ENCODE measurements at regions not wholly inside any gene's neighbourhood (a gene's known extent, or its start where the extent isn't known, plus 50 kb on each side); places are given as distances from the start of the nearest gene placed in this dataset.

DNA sequence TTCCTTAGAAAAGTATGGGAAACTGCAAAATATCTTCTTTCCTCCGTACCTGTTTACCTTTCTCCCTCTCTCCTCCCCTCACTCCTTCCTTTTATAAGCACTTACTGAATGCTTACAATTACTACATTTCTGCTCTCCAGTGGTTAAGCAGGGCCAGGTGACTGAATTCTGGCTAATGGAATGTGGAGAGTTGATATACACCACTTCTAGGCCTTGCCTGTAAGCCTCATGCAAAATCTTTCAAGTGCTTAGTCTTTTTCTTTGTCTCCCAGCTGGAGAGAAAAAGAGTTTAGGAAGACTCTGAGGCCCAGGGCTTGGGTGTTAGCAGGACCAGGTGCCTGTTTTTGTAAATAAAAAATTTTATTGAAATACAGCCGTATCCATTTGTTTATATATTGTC is 77.7 kb upstream of the CACNA1E start:
- Histone ChIP-seq H3K4me2 (ENCODE audit: low read depth, low read length, poor library complexity, severe bottlenecking) (no peak overlapping the region), H3K9me2 (replicated peaks; ENCODE audit: insufficient read depth, low read length) (no peaks in the 10 kb centered on the region), H3K27me3 (ENCODE audit: low read length) (no peaks in the 10 kb centered on the region), H3K4me1 (ENCODE audit: low read length) (no peaks in the 10 kb centered on the region), H2AFZ (ENCODE audit: low read length) (no peak overlapping the region), H3K9ac (ENCODE audit: low read length) (no peak overlapping the region), H3K36me3 (ENCODE audit: insufficient read depth, low read length) (no peaks in the 10 kb centered on the region), H3K9me3 (ENCODE audit: low read length) (no peaks in the 10 kb centered on the region), H3K27ac (ENCODE audit: low read length) (no peak overlapping the region), H3K4me3 (ENCODE audit: low read length) (no peak overlapping the region), H4K20me1 (ENCODE audit: insufficient read depth, low read depth, low read length) (no peaks in the 10 kb centered on the region), H3K79me2 (ENCODE audit: low read length) (no peaks in the 10 kb centered on the region)
- no peak for DNase-seq

DNA sequence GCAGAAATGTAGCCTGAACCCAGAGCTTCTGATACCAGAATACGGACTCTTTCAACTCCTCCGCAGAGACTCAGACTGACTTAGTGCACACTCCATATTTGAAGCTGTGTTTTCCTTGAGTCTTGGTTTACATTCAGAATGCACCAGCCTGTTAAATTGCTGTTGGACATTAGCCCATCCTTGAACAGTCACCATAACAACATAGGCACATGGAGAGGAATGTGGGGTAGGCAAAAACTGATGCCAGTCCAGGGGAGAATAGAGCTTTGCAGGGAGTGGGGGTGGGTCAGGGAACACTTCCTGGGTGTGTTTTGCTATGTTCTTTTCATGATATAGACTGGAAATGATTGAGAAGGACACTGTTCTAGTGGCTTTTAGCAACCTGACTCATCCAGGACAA is 76.3 kb upstream of the CACNA1E start:
- no peaks in the 10 kb centered on the region for H3K79me2 ChIP-seq (ENCODE audit: low read length)
- H3K36me3 ChIP-seq (ENCODE audit: insufficient read depth, low read length), result no peaks in the 10 kb centered on the region
- no peaks in the 10 kb centered on the region for H3K27me3 ChIP-seq (ENCODE audit: low read length)
- H3K9me2 ChIP-seq (replicated peaks; ENCODE audit: insufficient read depth, low read length), result no peaks in the 10 kb centered on the region
- no peak overlapping the region for H2AFZ ChIP-seq (ENCODE audit: low read length)
- H3K4me2 ChIP-seq (ENCODE audit: low read depth, low read length, poor library complexity, severe bottlenecking), result no peak overlapping the region
- no peaks in the 10 kb centered on the region for H3K4me1 ChIP-seq (ENCODE audit: low read length)
- no peaks in the 10 kb centered on the region for H4K20me1 ChIP-seq (ENCODE audit: insufficient read depth, low read depth, low read length)
- no peak overlapping the region for H3K27ac ChIP-seq (ENCODE audit: low read length)
- H3K4me3 ChIP-seq (ENCODE audit: low read length), result no peak overlapping the region
- DNase-seq, result no peak
- no peaks in the 10 kb centered on the region for H3K9me3 ChIP-seq (ENCODE audit: low read length)
- no peak overlapping the region for H3K9ac ChIP-seq (ENCODE audit: low read length)

DNA sequence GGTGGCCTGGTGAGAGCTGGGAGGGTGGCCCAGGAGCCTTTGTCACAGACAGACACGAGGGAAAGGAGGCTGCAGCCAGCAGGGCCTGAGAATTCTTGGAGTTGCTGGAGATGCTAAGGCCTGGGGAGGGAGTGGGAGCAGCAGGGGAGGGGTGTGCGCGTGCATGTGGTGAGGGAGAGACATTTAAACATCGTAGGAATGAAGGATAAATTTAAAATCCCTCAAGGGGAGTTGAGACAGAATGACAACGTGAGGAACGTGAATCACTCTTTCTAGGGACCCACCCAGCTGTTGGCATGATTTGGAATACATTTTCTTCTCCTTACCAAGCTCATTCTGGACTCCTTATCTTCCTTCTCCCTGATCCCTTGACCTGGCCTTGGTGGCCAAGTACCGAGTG is 73.3 kb upstream of the CACNA1E start:
- H3K9me2 ChIP-seq (replicated peaks; ENCODE audit: insufficient read depth, low read length), result no peaks in the 10 kb centered on the region
- H4K20me1 ChIP-seq (ENCODE audit: insufficient read depth, low read depth, low read length), result no peaks in the 10 kb centered on the region
- no peak overlapping the region for H3K4me2 ChIP-seq (ENCODE audit: low read depth, low read length, poor library complexity, severe bottlenecking)
- no peaks in the 10 kb centered on the region for H3K27me3 ChIP-seq (ENCODE audit: low read length)
- H3K4me1 ChIP-seq (ENCODE audit: low read length), result no peaks in the 10 kb centered on the region
- no peak overlapping the region for H3K4me3 ChIP-seq (ENCODE audit: low read length)
- H3K36me3 ChIP-seq (ENCODE audit: insufficient read depth, low read length), result no peaks in the 10 kb centered on the region
- no peak overlapping the region for H3K9ac ChIP-seq (ENCODE audit: low read length)
- no peaks in the 10 kb centered on the region for H3K9me3 ChIP-seq (ENCODE audit: low read length)
- H2AFZ ChIP-seq (ENCODE audit: low read length), result no peak overlapping the region
- H3K79me2 ChIP-seq (ENCODE audit: low read length), result no peaks in the 10 kb centered on the region
- DNase-seq, result no peak
- H3K27ac ChIP-seq (ENCODE audit: low read length), result no peak overlapping the region

DNA sequence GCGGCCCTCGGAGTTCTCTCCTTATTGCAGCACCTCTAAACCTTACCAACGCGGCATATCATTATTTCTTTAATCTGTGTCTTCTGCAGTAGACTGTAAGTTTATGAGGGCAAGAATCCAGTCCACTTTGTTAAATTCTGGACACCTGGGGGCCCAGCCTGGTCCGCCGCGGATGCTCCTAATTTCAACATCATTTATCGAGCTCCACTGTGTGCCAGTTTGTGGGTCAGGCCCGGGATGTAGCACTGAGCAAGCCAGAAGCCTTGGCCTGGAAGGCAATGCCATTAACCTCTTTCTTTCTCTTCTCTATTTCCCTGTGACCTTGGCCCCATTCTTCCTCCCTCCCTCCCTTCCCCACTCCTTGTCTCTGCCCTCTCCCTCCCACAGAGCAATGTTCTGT is 70.6 kb upstream of the CACNA1E start:
- H3K4me2 ChIP-seq (ENCODE audit: low read depth, low read length, poor library complexity, severe bottlenecking), result no peak overlapping the region
- H3K4me1 ChIP-seq (ENCODE audit: low read length), result no peaks in the 10 kb centered on the region
- H3K9me2 ChIP-seq (replicated peaks; ENCODE audit: insufficient read depth, low read length), result no peaks in the 10 kb centered on the region
- DNase-seq, result no peak
- H3K36me3 ChIP-seq (ENCODE audit: insufficient read depth, low read length), result no peaks in the 10 kb centered on the region
- no peaks in the 10 kb centered on the region for H4K20me1 ChIP-seq (ENCODE audit: insufficient read depth, low read depth, low read length)
- H3K4me3 ChIP-seq (ENCODE audit: low read length), result no peak overlapping the region
- no peak overlapping the region for H3K9ac ChIP-seq (ENCODE audit: low read length)
- H2AFZ ChIP-seq (ENCODE audit: low read length), result no peak overlapping the region
- H3K79me2 ChIP-seq (ENCODE audit: low read length), result no peaks in the 10 kb centered on the region
- no peaks in the 10 kb centered on the region for H3K9me3 ChIP-seq (ENCODE audit: low read length)
- H3K27me3 ChIP-seq (ENCODE audit: low read length), result no peaks in the 10 kb centered on the region
- no peak overlapping the region for H3K27ac ChIP-seq (ENCODE audit: low read length)

DNA sequence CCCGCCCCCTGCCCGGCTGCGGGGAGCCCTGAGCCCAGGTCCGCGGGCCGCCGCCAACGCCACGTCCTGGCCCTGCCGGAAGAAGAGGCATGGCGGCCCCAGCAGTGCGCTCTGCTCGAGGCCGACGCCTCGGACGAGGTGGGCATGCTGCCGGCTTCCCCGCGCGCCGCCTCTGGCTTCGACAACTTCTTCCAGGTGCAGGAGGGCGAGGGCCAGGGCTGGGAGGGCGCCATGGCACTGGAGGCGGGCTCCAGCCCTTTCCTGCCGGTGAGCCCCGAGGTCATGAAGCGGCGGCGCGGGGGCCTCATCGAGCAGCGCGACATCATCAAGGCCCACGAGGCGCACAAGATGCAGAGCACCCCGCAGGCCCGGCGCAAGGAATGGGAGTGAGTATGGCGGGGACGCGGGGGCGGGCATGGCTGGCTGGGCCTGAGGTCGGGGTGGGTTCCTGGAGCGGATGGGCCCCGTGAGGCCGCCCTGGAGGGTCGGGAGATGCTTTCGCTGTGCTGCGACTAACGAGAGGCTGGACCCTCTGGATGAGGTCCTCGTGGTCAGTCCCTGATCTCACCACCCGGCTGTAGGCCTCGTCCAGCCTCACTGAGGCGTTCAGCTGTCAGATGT is 70.0 kb upstream of the CACNA1E start:
- DNase-seq, result no peak
- Histone ChIP-seq H3K4me2 (ENCODE audit: low read depth, low read length, poor library complexity, severe bottlenecking) (no peak overlapping the region), H4K20me1 (ENCODE audit: insufficient read depth, low read depth, low read length) (no peaks in the 10 kb centered on the region), H3K9ac (ENCODE audit: low read length) (no peak overlapping the region), H3K79me2 (ENCODE audit: low read length) (no peaks in the 10 kb centered on the region), H2AFZ (ENCODE audit: low read length) (no peak overlapping the region), H3K9me3 (ENCODE audit: low read length) (no peaks in the 10 kb centered on the region), H3K27ac (ENCODE audit: low read length) (no peak overlapping the region), H3K9me2 (replicated peaks; ENCODE audit: insufficient read depth, low read length) (no peaks in the 10 kb centered on the region), H3K4me1 (ENCODE audit: low read length) (no peaks in the 10 kb centered on the region), H3K36me3 (ENCODE audit: insufficient read depth, low read length) (no peaks in the 10 kb centered on the region), H3K27me3 (ENCODE audit: low read length) (no peaks in the 10 kb centered on the region), H3K4me3 (ENCODE audit: low read length) (no peak overlapping the region)

DNA sequence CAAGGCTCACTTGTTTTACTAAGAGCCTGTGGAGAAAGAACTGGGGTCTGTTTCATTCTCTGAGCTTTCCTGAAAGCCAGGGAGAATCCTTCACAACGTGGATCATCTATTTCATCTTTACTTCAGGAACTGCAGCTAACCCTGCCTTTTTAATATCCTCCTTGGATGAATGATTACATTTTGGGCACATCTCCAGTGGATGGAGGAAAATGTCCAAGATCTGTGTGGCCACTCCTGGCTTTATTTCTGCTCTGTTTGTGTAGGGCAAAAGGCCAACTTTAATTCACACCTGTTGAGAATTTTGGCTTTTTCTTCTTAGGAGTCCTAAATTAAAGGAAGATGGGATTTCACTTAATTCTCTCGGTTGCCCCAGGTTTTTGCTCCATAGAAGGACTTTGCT is 69.5 kb upstream of the CACNA1E start:
- no peaks in the 10 kb centered on the region for H3K9me2 ChIP-seq (replicated peaks; ENCODE audit: insufficient read depth, low read length)
- no peak for DNase-seq
- H3K9me3 ChIP-seq (ENCODE audit: low read length), result no peaks in the 10 kb centered on the region
- no peaks in the 10 kb centered on the region for H3K79me2 ChIP-seq (ENCODE audit: low read length)
- no peak overlapping the region for H2AFZ ChIP-seq (ENCODE audit: low read length)
- no peak overlapping the region for H3K27ac ChIP-seq (ENCODE audit: low read length)
- H3K4me2 ChIP-seq (ENCODE audit: low read depth, low read length, poor library complexity, severe bottlenecking), result no peak overlapping the region
- H3K27me3 ChIP-seq (ENCODE audit: low read length), result no peaks in the 10 kb centered on the region
- H3K4me3 ChIP-seq (ENCODE audit: low read length), result no peak overlapping the region
- H4K20me1 ChIP-seq (ENCODE audit: insufficient read depth, low read depth, low read length), result no peaks in the 10 kb centered on the region
- no peaks in the 10 kb centered on the region for H3K36me3 ChIP-seq (ENCODE audit: insufficient read depth, low read length)
- H3K9ac ChIP-seq (ENCODE audit: low read length), result no peak overlapping the region
- H3K4me1 ChIP-seq (ENCODE audit: low read length), result no peaks in the 10 kb centered on the region

DNA sequence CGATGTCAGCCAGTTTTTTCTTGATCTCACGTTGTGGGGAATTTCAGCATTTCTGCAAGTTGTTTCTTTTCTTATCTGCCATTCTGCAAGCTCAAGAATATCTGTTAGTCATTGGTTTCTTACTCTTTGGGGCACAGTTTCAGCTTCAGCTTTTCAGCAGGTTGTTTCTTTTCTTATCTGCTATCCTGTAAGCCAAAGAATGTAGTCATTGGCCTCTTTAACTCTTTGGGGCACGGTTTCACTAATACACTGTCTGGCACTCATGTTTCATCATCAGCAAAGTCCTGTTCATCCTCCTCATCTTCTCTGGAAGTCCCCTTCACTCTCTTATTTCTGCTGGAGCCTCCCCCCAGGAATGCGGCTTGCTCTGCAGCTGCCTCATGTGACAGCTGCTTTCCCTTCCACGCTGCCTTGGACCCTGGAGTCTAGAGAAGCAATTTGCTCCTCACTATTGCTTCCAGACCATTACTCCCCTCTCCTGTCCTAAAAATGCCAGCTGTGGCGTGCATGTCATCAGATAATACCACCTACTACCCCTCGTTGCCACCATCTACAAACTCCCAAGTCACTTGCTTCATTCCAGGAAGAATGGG is 67.0 kb upstream of the CACNA1E start:
- no peaks in the 10 kb centered on the region for H3K9me3 ChIP-seq (ENCODE audit: low read length)
- no peaks in the 10 kb centered on the region for H3K27me3 ChIP-seq (ENCODE audit: low read length)
- H3K4me1 ChIP-seq (ENCODE audit: low read length), result no peaks in the 10 kb centered on the region

DNA sequence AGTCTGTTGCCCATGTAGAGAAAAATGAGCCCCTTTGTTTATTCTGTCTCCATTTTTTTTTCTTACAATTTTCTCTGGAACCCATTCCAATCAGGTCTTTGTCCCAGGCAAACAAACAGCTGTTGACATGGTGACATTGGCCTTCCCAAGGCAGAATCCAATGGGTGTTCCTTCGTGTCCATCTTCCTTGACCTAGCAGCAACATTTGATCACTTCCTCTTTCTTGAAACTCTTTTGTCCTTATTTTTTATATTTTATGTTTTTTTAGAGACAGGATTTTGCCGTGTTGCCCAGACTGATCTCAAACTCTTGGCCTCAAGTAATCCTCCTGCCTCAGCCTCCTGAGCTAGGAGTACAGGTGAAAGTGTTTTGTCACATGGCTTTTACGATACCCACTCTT is 65.4 kb upstream of the CACNA1E start:
- Histone ChIP-seq H3K4me1 (ENCODE audit: low read length) (no peaks in the 10 kb centered on the region), H3K4me3 (ENCODE audit: low read length) (no peak overlapping the region), H3K9me3 (ENCODE audit: low read length) (no peaks in the 10 kb centered on the region), H3K9ac (ENCODE audit: low read length) (no peak overlapping the region), H2AFZ (ENCODE audit: low read length) (no peak overlapping the region), H4K20me1 (ENCODE audit: insufficient read depth, low read depth, low read length) (no peaks in the 10 kb centered on the region), H3K4me2 (ENCODE audit: low read depth, low read length, poor library complexity, severe bottlenecking) (no peak overlapping the region), H3K27ac (ENCODE audit: low read length) (no peak overlapping the region), H3K27me3 (ENCODE audit: low read length) (no peaks in the 10 kb centered on the region), H3K36me3 (ENCODE audit: insufficient read depth, low read length) (no peaks in the 10 kb centered on the region), H3K79me2 (ENCODE audit: low read length) (no peaks in the 10 kb centered on the region), H3K9me2 (replicated peaks; ENCODE audit: insufficient read depth, low read length) (no peaks in the 10 kb centered on the region)
- no peak for DNase-seq

More for the DNA sequence above, 67.0 kb upstream of the CACNA1E start:
- H3K79me2 ChIP-seq (ENCODE audit: low read length), result no peaks in the 10 kb centered on the region
- H3K9me2 ChIP-seq (replicated peaks; ENCODE audit: insufficient read depth, low read length), result no peaks in the 10 kb centered on the region
- H3K9ac ChIP-seq (ENCODE audit: low read length), result no peak overlapping the region
- H3K27ac ChIP-seq (ENCODE audit: low read length), result no peak overlapping the region
- no peaks in the 10 kb centered on the region for H4K20me1 ChIP-seq (ENCODE audit: insufficient read depth, low read depth, low read length)
- H2AFZ ChIP-seq (ENCODE audit: low read length), result no peak overlapping the region
- no peak for DNase-seq
- H3K4me2 ChIP-seq (ENCODE audit: low read depth, low read length, poor library complexity, severe bottlenecking), result no peak overlapping the region
- no peak overlapping the region for H3K4me3 ChIP-seq (ENCODE audit: low read length)
- H3K36me3 ChIP-seq (ENCODE audit: insufficient read depth, low read length), result no peaks in the 10 kb centered on the region

Measured in Karpas-422 (cell line).